ENCODE measurements at regions not wholly inside any gene's neighbourhood (a gene's known extent, or its start where the extent isn't known, plus 50 kb on each side); places are given as distances from the start of the nearest gene placed in this dataset.
"Not testable (repeated sequence)": the region's sequence is repeated elsewhere in the genome, so short reads cannot be mapped to it uniquely, and the experiment has no call there.

- no peak for TF ChIP-seq CTCF (IDR thresholded peaks at IDR 0.05)
- Mint-ChIP-seq H3K27ac (ENCODE audit: unreplicated experiment) (no peak overlapping the region), H3K4me1 (ENCODE audit: unreplicated experiment) (no peaks in the 10 kb centered on the region), H3K36me3 (ENCODE audit: unreplicated experiment) (no peaks in the 10 kb centered on the region), H3K9me3 (ENCODE audit: unreplicated experiment) (no peaks in the 10 kb centered on the region), H3K4me3 (ENCODE audit: unreplicated experiment) (no peak overlapping the region), H3K27me3 (ENCODE audit: unreplicated experiment) (peaks cover 3% of the 10 kb centered on the region)
- no peak for DNase-seq (ENCODE audit: extremely low spot score, unreplicated experiment)
These were observed 65.1 kb upstream of the NMUR2 start for GRCh38 chr5:152470167-152470566.

GRCh38 chr5:152472083-152472482, 67.0 kb upstream of the NMUR2 start:
- Mint-ChIP-seq H3K4me1 (ENCODE audit: unreplicated experiment) (no peaks in the 10 kb centered on the region), H3K36me3 (ENCODE audit: unreplicated experiment) (no peaks in the 10 kb centered on the region), H3K27ac (ENCODE audit: unreplicated experiment) (no peak overlapping the region), H3K4me3 (ENCODE audit: unreplicated experiment) (no peak overlapping the region), H3K9me3 (ENCODE audit: unreplicated experiment) (no peaks in the 10 kb centered on the region), H3K27me3 (ENCODE audit: unreplicated experiment) (peaks cover 6% of the 10 kb centered on the region)
- DNase-seq (ENCODE audit: extremely low spot score, unreplicated experiment), result no peak
- no peak for TF ChIP-seq CTCF (IDR thresholded peaks at IDR 0.05)

- Mint-ChIP-seq H3K27ac (ENCODE audit: unreplicated experiment) (no peak overlapping the region), H3K36me3 (ENCODE audit: unreplicated experiment) (no peaks in the 10 kb centered on the region), H3K9me3 (ENCODE audit: unreplicated experiment) (no peaks in the 10 kb centered on the region), H3K4me3 (ENCODE audit: unreplicated experiment) (no peak overlapping the region), H3K27me3 (ENCODE audit: unreplicated experiment) (peaks cover 6% of the 10 kb centered on the region), H3K4me1 (ENCODE audit: unreplicated experiment) (no peaks in the 10 kb centered on the region)
- DNase-seq (ENCODE audit: extremely low spot score, unreplicated experiment), result no peak
- TF ChIP-seq CTCF (IDR thresholded peaks at IDR 0.05), result no peak
These were observed 69.9 kb upstream of the NMUR2 start for GRCh38 chr5:152474961-152475360.

- Mint-ChIP-seq H3K4me1 (ENCODE audit: unreplicated experiment) (no peaks in the 10 kb centered on the region), H3K27me3 (ENCODE audit: unreplicated experiment) (peaks cover 3% of the 10 kb centered on the region), H3K36me3 (ENCODE audit: unreplicated experiment) (no peaks in the 10 kb centered on the region), H3K4me3 (ENCODE audit: unreplicated experiment) (no peak overlapping the region), H3K9me3 (ENCODE audit: unreplicated experiment) (no peaks in the 10 kb centered on the region), H3K27ac (ENCODE audit: unreplicated experiment) (no peak overlapping the region)
- no peak for DNase-seq (ENCODE audit: extremely low spot score, unreplicated experiment)
- no peak for TF ChIP-seq CTCF (IDR thresholded peaks at IDR 0.05)
These were observed 72.5 kb upstream of the NMUR2 start for GRCh38 chr5:152477536-152477935.

- H3K27me3 Mint-ChIP-seq (ENCODE audit: unreplicated experiment); H3K9me3 Mint-ChIP-seq (ENCODE audit: unreplicated experiment); H3K27ac Mint-ChIP-seq (ENCODE audit: unreplicated experiment); H3K4me3 Mint-ChIP-seq (ENCODE audit: unreplicated experiment); DNase-seq (ENCODE audit: extremely low spot score, unreplicated experiment); H3K36me3 Mint-ChIP-seq (ENCODE audit: unreplicated experiment); H3K4me1 Mint-ChIP-seq (ENCODE audit: unreplicated experiment): not testable (repeated sequence)
These were observed 74.8 kb upstream of the NMUR2 start for GRCh38 chr5:152479866-152480265.

- not testable (repeated sequence) for H3K36me3 Mint-ChIP-seq (ENCODE audit: unreplicated experiment); H3K4me1 Mint-ChIP-seq (ENCODE audit: unreplicated experiment); DNase-seq (ENCODE audit: extremely low spot score, unreplicated experiment); H3K27ac Mint-ChIP-seq (ENCODE audit: unreplicated experiment); H3K27me3 Mint-ChIP-seq (ENCODE audit: unreplicated experiment); H3K4me3 Mint-ChIP-seq (ENCODE audit: unreplicated experiment); H3K9me3 Mint-ChIP-seq (ENCODE audit: unreplicated experiment)
These were observed 75.6 kb upstream of the NMUR2 start for GRCh38 chr5:152480677-152481076.

All from osteocyte (in vitro differentiated cells).